ENCODE measurements at regions not wholly inside any gene's neighbourhood (a gene's known extent, or its start where the extent isn't known, plus 50 kb on each side); places are given as distances from the start of the nearest gene placed in this dataset.

DNA sequence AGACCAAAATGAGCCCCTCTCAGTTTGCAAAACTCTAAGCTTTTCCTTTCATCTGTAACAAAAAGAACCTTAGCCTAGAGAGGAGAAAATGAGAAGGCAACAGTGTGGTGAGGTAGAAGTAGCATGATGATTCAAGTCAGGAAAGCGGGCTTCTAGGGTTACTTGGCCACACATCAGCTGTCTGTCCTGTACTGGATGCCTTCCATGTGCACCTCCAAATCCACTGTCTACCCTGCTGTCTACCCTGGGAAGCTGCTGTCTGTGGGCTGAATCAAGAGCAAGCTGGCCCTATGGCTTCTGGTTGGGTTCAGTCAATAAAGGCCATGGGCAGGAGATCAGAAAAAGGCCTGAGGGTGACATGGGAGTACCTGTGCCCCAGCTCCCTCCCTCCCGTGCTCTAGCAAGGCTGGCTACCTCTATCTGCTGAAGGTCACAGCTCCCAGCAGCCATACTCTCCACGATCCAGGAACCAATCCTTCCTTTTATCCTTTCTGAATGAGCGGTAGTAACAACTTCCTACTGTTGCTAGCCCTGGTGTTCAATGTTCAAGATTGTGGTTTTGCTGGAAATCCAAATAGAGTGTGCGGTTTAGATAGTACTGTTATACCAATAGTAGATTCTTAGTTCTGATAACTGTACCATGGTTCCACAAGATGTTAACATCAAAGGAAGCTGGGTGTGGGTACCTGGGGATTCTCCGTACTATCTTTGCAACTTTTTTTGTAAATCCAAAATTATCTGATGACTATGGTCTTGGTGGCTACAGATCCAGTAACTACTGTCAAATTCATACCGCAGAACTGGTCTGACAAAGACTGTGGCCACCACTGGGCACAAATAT is 191.0 kb downstream of the ESM1 start:
- no peak for TF ChIP-seq CTCF (IDR thresholded peaks at IDR 0.05)
- no peak for TF ChIP-seq POLR2A (IDR thresholded peaks at IDR 0.05)
